HL-60 (cell line): ENCODE measurements at regions not wholly inside any gene's neighbourhood (a gene's known extent, or its start where the extent isn't known, plus 50 kb on each side); places are given as distances from the start of the nearest gene placed in this dataset.

Experiments
- CTCF ChIP-seq: IDR thresholded peaks from one replicate; pipeline ENCODE4 v1.5.1; 2011; ENCODE audit warnings: low read length, control low read depth, inconsistent platforms; ENCODE audit not compliant: insufficient read depth
- GABPA ChIP-seq: IDR thresholded peaks from 2 replicates; pipeline ENCODE4 v1.6.1; 2012; ENCODE audit warnings: low read depth
- REST ChIP-seq: IDR thresholded peaks from 2 replicates; pipeline ENCODE4 v1.6.1; 2012; ENCODE audit warnings: low read depth; ENCODE audit not compliant: insufficient replicate concordance

GRCh38 chr7:84364708-84365107 lies 170.1 kb upstream of the SEMA3A start:
- TF ChIP-seq CTCF = no peak
- no peak for TF ChIP-seq REST
- no peak for TF ChIP-seq GABPA
